GM21526 (cell line): ENCODE measurements at regions not wholly inside any gene's neighbourhood (a gene's known extent, or its start where the extent isn't known, plus 50 kb on each side); places are given as distances from the start of the nearest gene placed in this dataset.

Experiments used
- ATAC-seq: cut with Tn5 transposase; IDR thresholded peaks from one replicate; pipeline ENCODE4 v1.9.1; 2021; ENCODE audit warnings: moderate library complexity; ENCODE audit not compliant: unreplicated experiment, low FRiP score

GRCh38 chr4:96742332-96743014, 902.6 kb downstream of the PDHA2 start:
- ATAC-seq: no peak

- ATAC-seq: no peak
Observed at GRCh38 chr4:96744676-96745075, 904.8 kb downstream of the PDHA2 start.

DNA sequence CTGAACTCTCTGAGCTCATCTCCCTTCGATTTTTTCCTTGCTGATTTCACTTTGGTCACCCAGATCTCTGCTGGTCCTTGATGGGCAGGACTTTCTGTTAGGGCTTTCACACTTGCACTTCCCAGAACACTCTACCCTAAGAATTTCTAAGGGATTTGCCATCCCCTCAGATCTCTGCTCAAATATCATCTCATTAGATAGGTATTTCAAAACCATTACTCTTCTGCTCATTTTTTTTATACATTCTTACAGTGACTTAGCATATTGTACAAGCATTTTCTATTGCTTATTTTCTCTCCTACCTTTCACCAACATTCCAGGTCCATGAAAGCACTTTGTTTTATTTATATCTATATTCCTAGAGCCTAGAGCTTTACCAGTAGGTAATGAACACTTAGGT, 913.3 kb downstream of the PDHA2 start:
- ATAC-seq: no peak

- no peak for ATAC-seq
Observed at GRCh38 chr4:96755569-96756484, 915.9 kb downstream of the PDHA2 start.

- ATAC-seq: no peak
Observed at GRCh38 chr4:96756584-96756983, 916.7 kb downstream of the PDHA2 start.

DNA sequence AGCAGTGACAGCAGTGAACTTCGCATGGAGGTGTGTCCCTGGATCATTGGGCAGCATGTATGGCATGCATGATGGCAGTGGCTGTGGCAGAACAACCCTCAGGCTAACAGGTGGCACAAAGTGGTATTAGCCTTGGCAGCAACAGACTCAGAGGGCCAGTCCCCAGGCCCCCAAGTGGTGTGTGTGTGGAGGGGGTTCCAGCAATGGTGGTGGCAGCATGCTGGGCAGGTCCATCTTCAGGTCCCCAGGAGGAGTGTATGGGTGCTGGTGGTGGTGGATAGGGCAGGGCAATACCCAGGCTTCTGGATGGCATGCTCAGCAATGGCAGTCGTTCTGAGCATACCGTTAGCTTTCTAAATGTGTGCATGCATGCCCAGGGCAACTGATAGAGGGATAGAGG, 923.7 kb downstream of the PDHA2 start:
- no peak for ATAC-seq

DNA sequence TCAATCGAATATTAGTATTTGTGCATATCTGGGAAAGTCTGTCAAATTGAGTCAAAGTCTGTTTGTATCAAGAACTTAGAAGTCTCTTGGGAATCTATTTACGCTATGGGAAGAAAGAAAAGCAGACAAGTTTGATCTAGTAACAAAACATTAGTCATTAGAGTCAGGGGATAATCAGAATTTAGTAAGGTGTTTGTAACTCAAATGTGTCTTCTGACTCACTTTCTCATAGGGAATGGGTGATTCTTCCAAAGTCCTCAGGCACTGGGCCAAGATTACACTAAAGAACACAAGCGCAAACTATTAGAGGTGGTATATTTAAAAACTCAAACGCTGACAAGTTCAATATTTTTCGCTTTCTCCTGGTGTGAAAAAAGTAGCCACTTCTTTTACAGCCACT, 926.5 kb downstream of the PDHA2 start:
- ATAC-seq: no peak

GRCh38 chr4:96767815-96768480, 928.1 kb downstream of the PDHA2 start:
- no peak for ATAC-seq

DNA sequence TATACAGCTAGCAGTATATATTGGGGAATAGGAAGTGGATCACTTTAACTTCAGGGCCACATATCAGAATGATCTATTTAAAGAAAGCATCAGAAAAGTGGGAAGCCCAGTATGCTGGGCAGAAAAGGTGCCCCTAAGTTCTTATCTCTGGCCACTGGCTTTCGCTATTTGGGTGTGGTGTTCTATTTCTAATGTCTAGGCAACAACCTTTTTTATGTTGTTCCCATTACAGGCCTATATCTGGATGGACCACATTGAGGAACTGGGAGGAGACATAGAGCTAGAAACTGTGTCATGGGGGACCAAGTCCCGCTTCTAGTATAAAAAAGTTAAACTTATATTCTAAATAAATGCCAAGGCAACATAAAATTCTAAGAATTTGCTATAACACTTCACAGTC, 935.6 kb downstream of the PDHA2 start:
- no peak for ATAC-seq

GRCh38 chr4:96776920-96777527, 937.1 kb downstream of the PDHA2 start:
- no peak for ATAC-seq

DNA sequence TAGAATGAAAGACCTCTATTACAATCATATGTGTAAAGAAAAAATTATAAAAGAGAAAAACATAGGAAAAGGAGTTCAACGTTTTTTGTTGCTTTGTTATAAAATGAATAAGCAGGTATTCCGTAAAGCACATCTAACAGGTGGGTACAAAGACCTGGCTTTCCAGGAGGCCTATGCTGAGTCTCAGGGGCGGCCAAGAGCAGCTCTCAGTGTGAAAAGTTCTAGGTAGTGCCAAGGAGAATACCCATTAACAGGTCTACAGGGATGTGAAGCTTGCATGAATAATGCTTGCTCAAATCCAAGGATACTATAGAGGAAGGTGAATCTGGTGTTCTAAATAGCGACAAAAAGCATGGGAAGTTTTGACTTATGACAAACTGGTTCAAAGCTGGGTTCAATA, 944.4 kb downstream of the PDHA2 start:
- no peak for ATAC-seq

DNA sequence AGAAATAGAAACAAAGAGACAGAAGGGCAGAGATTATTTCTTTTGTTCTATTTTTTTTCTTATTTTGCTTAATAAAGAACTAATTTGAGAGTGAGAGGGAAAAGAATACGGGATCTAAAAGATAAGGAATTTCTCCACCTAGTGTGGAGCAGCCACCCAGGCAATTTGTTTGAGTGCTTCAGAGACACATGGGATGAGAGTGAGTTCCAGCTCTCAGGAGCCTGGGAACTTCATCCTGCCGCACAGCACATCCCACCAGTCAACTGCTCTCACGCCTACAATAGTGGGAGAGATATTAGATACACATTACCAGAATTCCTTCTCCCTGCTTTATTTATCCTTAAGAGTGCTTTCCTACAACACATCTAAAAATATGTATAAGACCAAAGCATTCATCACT, 946.4 kb downstream of the PDHA2 start:
- ATAC-seq: no peak

DNA sequence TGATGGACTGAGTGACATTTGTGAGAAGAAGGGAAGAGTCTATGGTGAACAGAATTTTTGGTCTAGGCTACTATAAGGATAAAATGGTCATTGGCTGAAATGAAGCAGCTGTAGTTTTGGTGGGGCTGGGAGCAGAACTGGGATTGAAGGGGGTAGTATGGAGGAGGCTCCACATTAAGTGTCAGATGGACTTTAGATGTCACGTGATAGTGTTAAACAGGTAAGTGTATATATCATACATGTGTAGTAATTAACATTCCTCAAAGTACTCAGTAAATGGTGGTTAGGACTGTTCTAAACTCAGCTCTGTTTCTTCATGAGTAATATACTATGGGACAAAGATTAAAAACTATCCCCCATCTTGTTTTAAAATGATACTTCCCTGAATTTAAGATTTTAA, 947.9 kb downstream of the PDHA2 start:
- ATAC-seq: no peak

GRCh38 chr4:96809563-96809962, 969.7 kb downstream of the PDHA2 start:
- no peak for ATAC-seq

- no peak for ATAC-seq
Observed at GRCh38 chr4:96827086-96827485, 987.2 kb downstream of the PDHA2 start.

DNA sequence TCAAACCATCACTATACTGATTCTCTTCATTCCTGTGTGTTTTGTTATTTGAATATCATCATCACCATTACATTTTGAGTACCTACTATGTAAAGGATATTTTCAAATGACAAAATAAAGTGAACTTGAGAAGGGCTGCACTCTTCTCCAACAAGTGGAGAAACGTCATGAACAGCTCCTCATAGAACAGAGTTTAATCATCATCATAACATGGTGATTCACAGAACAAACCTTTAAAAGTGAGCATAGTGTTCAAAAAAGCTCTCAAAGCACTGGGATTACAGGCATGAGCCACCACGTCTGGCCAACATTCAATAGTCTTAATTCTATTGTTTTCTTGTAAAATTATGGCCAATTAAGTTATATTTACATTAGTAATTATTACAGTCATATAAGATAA, 993.9 kb downstream of the PDHA2 start:
- ATAC-seq: no peak

DNA sequence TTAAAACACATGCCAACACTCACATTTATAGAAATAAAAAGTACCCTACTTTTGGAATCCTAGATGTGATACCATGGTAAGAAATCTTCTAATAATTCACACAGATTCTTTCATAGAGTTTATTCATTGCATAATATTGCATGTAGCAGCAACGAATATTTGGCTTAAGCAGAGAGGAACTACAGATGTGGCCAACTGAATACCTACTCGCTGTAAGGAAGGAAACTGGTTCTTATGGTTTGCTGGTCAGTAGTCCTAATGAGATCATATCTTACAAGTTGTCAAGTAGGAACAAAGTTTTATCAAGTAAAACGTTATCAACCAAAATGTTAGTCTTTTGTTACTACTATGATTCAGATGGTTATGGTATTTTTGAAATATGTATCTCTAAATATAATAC, 996.1 kb downstream of the PDHA2 start:
- no peak for ATAC-seq

- no peak for ATAC-seq
Observed at GRCh38 chr4:96839441-96839840, 999.5 kb downstream of the PDHA2 start.

DNA sequence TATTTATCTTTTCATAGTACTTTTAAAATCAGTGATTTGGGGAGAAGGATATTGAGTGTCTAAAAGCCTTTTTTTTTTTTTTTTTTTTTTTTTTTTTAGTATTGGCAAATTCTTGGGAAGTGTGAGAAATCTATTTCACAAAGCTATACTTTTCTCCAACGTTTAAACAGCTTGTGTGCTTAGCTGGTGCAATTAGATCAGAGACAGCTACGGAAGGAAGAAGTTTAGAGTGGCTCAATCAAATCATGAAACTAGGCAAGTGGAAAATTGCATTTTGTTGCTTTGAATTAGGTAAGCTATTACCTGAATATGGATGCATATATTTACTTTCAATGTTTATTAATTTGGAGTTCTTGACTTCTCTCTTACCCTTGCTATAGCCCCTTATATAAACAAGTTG, 1001.9 kb downstream of the PDHA2 start:
- ATAC-seq: no peak

DNA sequence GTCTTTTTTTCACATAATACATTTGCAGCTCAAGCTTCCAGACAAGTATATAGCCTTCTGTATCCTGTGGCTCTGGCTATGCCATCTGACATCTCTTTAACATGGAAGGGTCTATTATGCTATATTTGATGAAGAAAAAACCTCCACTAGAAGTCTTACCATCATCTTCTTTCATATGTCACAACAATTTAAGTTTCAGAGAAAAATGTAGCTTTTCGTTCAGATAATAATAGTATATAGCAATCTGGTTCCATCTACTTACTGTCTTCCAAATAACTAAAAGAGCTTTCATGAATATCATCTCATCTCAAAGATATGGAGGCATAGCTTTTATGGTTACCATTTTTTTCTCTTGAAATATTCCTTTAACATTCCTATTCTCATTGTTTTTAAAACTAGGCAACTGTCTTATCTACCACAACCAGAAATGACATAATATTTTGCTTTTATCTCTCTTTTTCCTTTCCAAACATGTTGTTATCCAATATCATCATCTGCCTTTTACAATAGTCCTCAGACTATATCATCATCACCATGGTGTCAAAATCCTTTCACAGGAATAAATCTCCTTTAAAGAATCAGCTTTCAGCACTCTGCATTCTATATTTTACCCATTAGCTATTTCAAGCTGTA, 1005.1 kb downstream of the PDHA2 start:
- no peak for ATAC-seq

DNA sequence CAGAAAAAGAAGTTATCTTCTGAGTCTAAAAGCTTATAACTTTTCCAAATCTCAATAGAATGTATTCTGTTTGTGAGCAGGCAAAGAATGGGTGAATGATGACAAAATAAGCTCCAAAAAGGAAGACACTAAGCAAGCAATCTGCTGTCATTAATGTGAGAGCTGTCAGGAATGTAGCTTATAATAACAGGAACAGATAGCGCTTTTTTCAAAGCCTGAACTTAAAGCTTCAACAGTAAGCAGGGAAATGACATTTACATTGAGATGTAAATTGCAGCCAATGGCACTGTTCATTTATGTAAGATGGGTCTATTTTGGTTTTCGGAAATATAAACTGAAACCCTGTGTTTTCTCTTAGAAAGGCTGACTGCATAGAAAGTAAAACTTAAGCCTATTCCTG, 1005.9 kb downstream of the PDHA2 start:
- ATAC-seq: no peak
